HepG2 (cell line): ENCODE measurements at regions not wholly inside any gene's neighbourhood (a gene's known extent, or its start where the extent isn't known, plus 50 kb on each side); places are given as distances from the start of the nearest gene placed in this dataset.
A peak's percentile ranks its signal among the peaks of the same experiment; 100 is the strongest.

Experiments used
- ARNTL ChIP-seq: sonication (generic); formaldehyde crosslinking; IDR thresholded peaks from 2 replicates; pipeline ENCODE4 v1.4.0; 2020; ENCODE audit warnings: mild to moderate bottlenecking, missing genetic modification reagents
- ISX ChIP-seq: sonication (generic); formaldehyde crosslinking; conservative IDR thresholded peaks from 2 replicates; pipeline ENCODE4 v1.5.0; 2020; ENCODE audit warnings: missing genetic modification reagents
- MTA1 ChIP-seq: sonication (generic); formaldehyde crosslinking; IDR thresholded peaks from 2 replicates; pipeline ENCODE4 v1.4.0; 2020; ENCODE audit warnings: missing genetic modification reagents, mild to moderate bottlenecking, borderline replicate concordance
- MTF1 ChIP-seq: sonication (generic); formaldehyde crosslinking; IDR thresholded peaks from 2 replicates; pipeline ENCODE4 v1.5.0; 2020; ENCODE audit warnings: missing genetic modification reagents
- NFIC ChIP-seq: IDR thresholded peaks from 2 replicates; pipeline ENCODE4 v1.6.1; 2012; ENCODE audit warnings: mild to moderate bottlenecking, low read length, inconsistent platforms
- NPAS2 ChIP-seq: sonication (generic); formaldehyde crosslinking; IDR thresholded peaks from 2 replicates; pipeline ENCODE4 v1.8.0; 2022; ENCODE audit warnings: mild to moderate bottlenecking, missing genetic modification reagents, borderline replicate concordance
- RXRB ChIP-seq: IDR thresholded peaks from 2 replicates; pipeline ENCODE4 v1.6.1; 2016; ENCODE audit warnings: borderline replicate concordance, missing genetic modification reagents, missing compliant biosample characterization
- SALL1 ChIP-seq: sonication (generic); formaldehyde crosslinking; IDR thresholded peaks from 2 replicates; pipeline ENCODE4 v1.8.0; 2022; ENCODE audit warnings: mild to moderate bottlenecking, missing genetic modification reagents
- SIX1 ChIP-seq: sonication (generic); formaldehyde crosslinking; IDR thresholded peaks from 2 replicates; pipeline ENCODE4 v1.4.0; 2020; ENCODE audit warnings: missing genetic modification reagents, borderline replicate concordance
- SKIL ChIP-seq: sonication (generic); formaldehyde crosslinking; IDR thresholded peaks from 2 replicates; pipeline ENCODE4 v1.8.0; 2022; ENCODE audit warnings: missing genetic modification reagents, mild to moderate bottlenecking, moderate library complexity, borderline replicate concordance
- ZBTB20 ChIP-seq: sonication (generic); formaldehyde crosslinking; IDR thresholded peaks from 2 replicates; pipeline ENCODE4 v1.8.1; 2023; ENCODE audit warnings: missing genetic modification reagents, low read depth, mild to moderate bottlenecking, borderline replicate concordance
- ZBTB4 ChIP-seq: sonication (generic); formaldehyde crosslinking; IDR thresholded peaks from 2 replicates; pipeline ENCODE4 v1.4.0; 2020; ENCODE audit warnings: missing genetic modification reagents, mild to moderate bottlenecking, borderline replicate concordance
- ZEB1 ChIP-seq: IDR thresholded peaks from 2 replicates; pipeline ENCODE4 v1.6.1; 2012; ENCODE audit warnings: mild to moderate bottlenecking, low read depth, inconsistent platforms; ENCODE audit not compliant: insufficient replicate concordance
- ZNF230 ChIP-seq: sonication (generic); formaldehyde crosslinking; IDR thresholded peaks from 2 replicates; pipeline ENCODE4 v1.4.0; 2020; ENCODE audit warnings: mild to moderate bottlenecking, missing genetic modification reagents
- ZNF256 ChIP-seq: sonication (generic); formaldehyde crosslinking; conservative IDR thresholded peaks from 2 replicates; pipeline ENCODE4 v1.4.0; 2020; ENCODE audit warnings: missing genetic modification reagents
- ZNF274 ChIP-seq: sonication (generic); formaldehyde crosslinking; IDR thresholded peaks from 2 replicates; pipeline ENCODE4 v1.5.1; 2020; ENCODE audit warnings: mild to moderate bottlenecking, missing genetic modification reagents
- ZNF850 ChIP-seq: sonication (generic); formaldehyde crosslinking; conservative IDR thresholded peaks from 2 replicates; pipeline ENCODE4 v1.9.0; 2021; ENCODE audit warnings: mild to moderate bottlenecking, missing genetic modification reagents
- ZZZ3 ChIP-seq: sonication (generic); formaldehyde crosslinking; IDR thresholded peaks from 2 replicates; pipeline ENCODE4 v1.4.0; 2020; ENCODE audit warnings: missing genetic modification reagents, mild to moderate bottlenecking, borderline replicate concordance
- TF ChIP-seq, protein P1 (sequence below): sonication (generic); formaldehyde crosslinking; IDR thresholded peaks from 2 replicates; pipeline ENCODE4 v1.5.1; 2020; ENCODE audit warnings: missing genetic modification reagents, mild to moderate bottlenecking, borderline replicate concordance
- TF ChIP-seq, protein P2 (sequence below): sonication (generic); formaldehyde crosslinking; IDR thresholded peaks from 2 replicates; pipeline ENCODE4 v1.5.1; 2020; ENCODE audit warnings: mild to moderate bottlenecking, moderate library complexity, missing genetic modification reagents

GRCh38 chr6:1055015-1055921 lies 256.6 kb upstream of the FOXQ1 start (continued):
- no peak for TF ChIP-seq ZBTB4 (CRISPR knock-in tag)
- peak; percentile 90 for TF ChIP-seq SALL1 (CRISPR knock-in tag)
- TF ChIP-seq ZNF256 (CRISPR knock-in tag), result no peak; the same call in 1 of the 2 replicates
- TF ChIP-seq MTF1 (CRISPR knock-in tag), result no peak
- TF ChIP-seq ZZZ3 (CRISPR knock-in tag), result no peak
- TF ChIP-seq ZBTB20 (CRISPR knock-in tag), result peak; percentile 94; the same call in 1 of the 2 replicates
- TF ChIP-seq SIX1 (CRISPR knock-in tag), result peak; percentile 88
- TF ChIP-seq MTA1 (CRISPR knock-in tag), result peak; percentile 93
- TF ChIP-seq ZNF850, result no peak
- TF ChIP-seq ZNF230 (CRISPR knock-in tag), result 0 out of 2 replicates have a peak, but pooled peaks have one; percentile 15
- TF ChIP-seq NPAS2 (CRISPR knock-in tag), result no peak
- no peak for TF ChIP-seq ISX
- TF ChIP-seq ZEB1, result peak; percentile 99
- TF ChIP-seq, protein P1, sequence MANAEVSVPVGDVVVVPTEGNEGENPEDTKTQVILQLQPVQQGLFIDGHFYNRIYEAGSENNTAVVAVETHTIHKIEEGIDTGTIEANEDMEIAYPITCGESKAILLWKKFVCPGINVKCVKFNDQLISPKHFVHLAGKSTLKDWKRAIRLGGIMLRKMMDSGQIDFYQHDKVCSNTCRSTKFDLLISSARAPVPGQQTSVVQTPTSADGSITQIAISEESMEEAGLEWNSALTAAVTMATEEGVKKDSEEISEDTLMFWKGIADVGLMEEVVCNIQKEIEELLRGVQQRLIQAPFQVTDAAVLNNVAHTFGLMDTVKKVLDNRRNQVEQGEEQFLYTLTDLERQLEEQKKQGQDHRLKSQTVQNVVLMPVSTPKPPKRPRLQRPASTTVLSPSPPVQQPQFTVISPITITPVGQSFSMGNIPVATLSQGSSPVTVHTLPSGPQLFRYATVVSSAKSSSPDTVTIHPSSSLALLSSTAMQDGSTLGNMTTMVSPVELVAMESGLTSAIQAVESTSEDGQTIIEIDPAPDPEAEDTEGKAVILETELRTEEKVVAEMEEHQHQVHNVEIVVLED (CRISPR knock-in tag), result no peak
- TF ChIP-seq NFIC, result peak; percentile 98
- peak; percentile 29; the same call in 1 of the 2 replicates for TF ChIP-seq ZNF274 (CRISPR knock-in tag)
- peak; percentile 98 for TF ChIP-seq SKIL (CRISPR knock-in tag)
- TF ChIP-seq ARNTL (CRISPR knock-in tag), result peak; percentile 67; the same call in 1 of the 2 replicates
- TF ChIP-seq, protein P2, sequence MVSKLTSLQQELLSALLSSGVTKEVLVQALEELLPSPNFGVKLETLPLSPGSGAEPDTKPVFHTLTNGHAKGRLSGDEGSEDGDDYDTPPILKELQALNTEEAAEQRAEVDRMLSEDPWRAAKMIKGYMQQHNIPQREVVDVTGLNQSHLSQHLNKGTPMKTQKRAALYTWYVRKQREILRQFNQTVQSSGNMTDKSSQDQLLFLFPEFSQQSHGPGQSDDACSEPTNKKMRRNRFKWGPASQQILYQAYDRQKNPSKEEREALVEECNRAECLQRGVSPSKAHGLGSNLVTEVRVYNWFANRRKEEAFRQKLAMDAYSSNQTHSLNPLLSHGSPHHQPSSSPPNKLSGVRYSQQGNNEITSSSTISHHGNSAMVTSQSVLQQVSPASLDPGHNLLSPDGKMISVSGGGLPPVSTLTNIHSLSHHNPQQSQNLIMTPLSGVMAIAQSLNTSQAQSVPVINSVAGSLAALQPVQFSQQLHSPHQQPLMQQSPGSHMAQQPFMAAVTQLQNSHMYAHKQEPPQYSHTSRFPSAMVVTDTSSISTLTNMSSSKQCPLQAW, result peak; percentile 61
- peak; percentile 86; the same call in 1 of the 2 replicates for TF ChIP-seq RXRB
